ENCODE measurements at regions not wholly inside any gene's neighbourhood (a gene's known extent, or its start where the extent isn't known, plus 50 kb on each side); places are given as distances from the start of the nearest gene placed in this dataset.

- Histone ChIP-seq H3K4me3 (replicated peaks; ENCODE audit: low read depth, low read length) (no peak overlapping the region), H3K36me3 (ENCODE audit: control insufficient read depth, insufficient read depth, low read length) (no peaks in the 10 kb centered on the region), H3K27me3 (replicated peaks; ENCODE audit: control insufficient read depth, insufficient read depth, low read length) (no peaks in the 10 kb centered on the region)
- DNase-seq (ENCODE audit: extremely low read depth, insufficient read length) = no peak
- TF ChIP-seq CTCF (IDR thresholded peaks at IDR 0.05; ENCODE audit: insufficient read depth, low read length, poor library complexity, severe bottlenecking) = no peak
Observed at GRCh38 chr2:150946831-150947230, 314.8 kb downstream of the RBM43 start.

GRCh38 chr2:150944315-150944714, 317.3 kb downstream of the RBM43 start:
- no peaks in the 10 kb centered on the region for H3K27me3 ChIP-seq (replicated peaks; ENCODE audit: control insufficient read depth, insufficient read depth, low read length)
- no peak for TF ChIP-seq CTCF (IDR thresholded peaks at IDR 0.05; ENCODE audit: insufficient read depth, low read length, poor library complexity, severe bottlenecking)
- DNase-seq (ENCODE audit: extremely low read depth, insufficient read length) = no peak
- no peak overlapping the region for H3K4me3 ChIP-seq (replicated peaks; ENCODE audit: low read depth, low read length)
- H3K36me3 ChIP-seq (ENCODE audit: control insufficient read depth, insufficient read depth, low read length) = no peaks in the 10 kb centered on the region

GRCh38 chr2:150939087-150939486, 322.6 kb downstream of the RBM43 start:
- Histone ChIP-seq H3K4me3 (replicated peaks; ENCODE audit: low read depth, low read length) (no peak overlapping the region), H3K27me3 (replicated peaks; ENCODE audit: control insufficient read depth, insufficient read depth, low read length) (no peaks in the 10 kb centered on the region), H3K36me3 (ENCODE audit: control insufficient read depth, insufficient read depth, low read length) (no peaks in the 10 kb centered on the region)
- TF ChIP-seq CTCF (IDR thresholded peaks at IDR 0.05; ENCODE audit: insufficient read depth, low read length, poor library complexity, severe bottlenecking) = no peak
- no peak for DNase-seq (ENCODE audit: extremely low read depth, insufficient read length)

- DNase-seq (ENCODE audit: extremely low read depth, insufficient read length) = no peak
- no peaks in the 10 kb centered on the region for H3K27me3 ChIP-seq (replicated peaks; ENCODE audit: control insufficient read depth, insufficient read depth, low read length)
Observed at GRCh38 chr2:150938527-150938926, 323.1 kb downstream of the RBM43 start.

GRCh38 chr2:150937030-150937429, 324.6 kb downstream of the RBM43 start:
- no peak for DNase-seq (ENCODE audit: extremely low read depth, insufficient read length)

More at GRCh38 chr2:150938527-150938926, 323.1 kb downstream of the RBM43 start:
- TF ChIP-seq CTCF (IDR thresholded peaks at IDR 0.05; ENCODE audit: insufficient read depth, low read length, poor library complexity, severe bottlenecking) = no peak
- Histone ChIP-seq H3K4me3 (replicated peaks; ENCODE audit: low read depth, low read length) (no peak overlapping the region), H3K36me3 (ENCODE audit: control insufficient read depth, insufficient read depth, low read length) (no peaks in the 10 kb centered on the region)

More at GRCh38 chr2:150937030-150937429, 324.6 kb downstream of the RBM43 start:
- Histone ChIP-seq H3K4me3 (replicated peaks; ENCODE audit: low read depth, low read length) (no peak overlapping the region), H3K36me3 (ENCODE audit: control insufficient read depth, insufficient read depth, low read length) (no peaks in the 10 kb centered on the region), H3K27me3 (replicated peaks; ENCODE audit: control insufficient read depth, insufficient read depth, low read length) (no peaks in the 10 kb centered on the region)
- no peak for TF ChIP-seq CTCF (IDR thresholded peaks at IDR 0.05; ENCODE audit: insufficient read depth, low read length, poor library complexity, severe bottlenecking)

All from GM06990 (cell line).